VCaP (cell line): ENCODE measurements at regions not wholly inside any gene's neighbourhood (a gene's known extent, or its start where the extent isn't known, plus 50 kb on each side); places are given as distances from the start of the nearest gene placed in this dataset.

Source experiments
- H3K27ac ChIP-seq: fragments of 450-650 bp; 2 replicates; pipeline ENCODE4 v1.5.1; 2017
- TF ChIP-seq, protein P1 (sequence below): fragments of 450-650 bp; conservative IDR thresholded peaks from 2 replicates; pipeline ENCODE4 v1.5.1; 2017; ENCODE audit warnings: mild to moderate bottlenecking, moderate library complexity

DNA sequence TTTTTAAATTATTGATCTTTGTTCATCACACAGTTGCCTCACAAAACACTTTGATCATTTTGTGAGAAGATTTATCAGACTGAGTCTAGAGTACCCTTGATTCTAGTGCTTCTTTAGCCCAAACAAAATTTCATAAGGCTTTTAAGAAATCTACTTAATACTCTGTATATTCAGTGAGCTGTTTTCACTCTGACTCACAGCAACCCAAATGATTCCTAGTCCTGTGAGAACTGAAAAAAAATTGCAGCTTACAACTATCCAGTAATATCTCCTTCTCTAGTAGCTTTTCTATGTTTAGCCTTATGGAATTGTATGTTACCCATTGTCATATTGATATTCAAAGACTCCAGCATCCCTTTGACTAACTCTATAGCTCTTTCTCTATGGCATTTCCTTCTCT, 915.6 kb downstream of the AMY1C start:
- TF ChIP-seq, protein P1, sequence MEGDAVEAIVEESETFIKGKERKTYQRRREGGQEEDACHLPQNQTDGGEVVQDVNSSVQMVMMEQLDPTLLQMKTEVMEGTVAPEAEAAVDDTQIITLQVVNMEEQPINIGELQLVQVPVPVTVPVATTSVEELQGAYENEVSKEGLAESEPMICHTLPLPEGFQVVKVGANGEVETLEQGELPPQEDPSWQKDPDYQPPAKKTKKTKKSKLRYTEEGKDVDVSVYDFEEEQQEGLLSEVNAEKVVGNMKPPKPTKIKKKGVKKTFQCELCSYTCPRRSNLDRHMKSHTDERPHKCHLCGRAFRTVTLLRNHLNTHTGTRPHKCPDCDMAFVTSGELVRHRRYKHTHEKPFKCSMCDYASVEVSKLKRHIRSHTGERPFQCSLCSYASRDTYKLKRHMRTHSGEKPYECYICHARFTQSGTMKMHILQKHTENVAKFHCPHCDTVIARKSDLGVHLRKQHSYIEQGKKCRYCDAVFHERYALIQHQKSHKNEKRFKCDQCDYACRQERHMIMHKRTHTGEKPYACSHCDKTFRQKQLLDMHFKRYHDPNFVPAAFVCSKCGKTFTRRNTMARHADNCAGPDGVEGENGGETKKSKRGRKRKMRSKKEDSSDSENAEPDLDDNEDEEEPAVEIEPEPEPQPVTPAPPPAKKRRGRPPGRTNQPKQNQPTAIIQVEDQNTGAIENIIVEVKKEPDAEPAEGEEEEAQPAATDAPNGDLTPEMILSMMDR: no peak
- H3K27ac ChIP-seq: no peak overlapping the region

DNA sequence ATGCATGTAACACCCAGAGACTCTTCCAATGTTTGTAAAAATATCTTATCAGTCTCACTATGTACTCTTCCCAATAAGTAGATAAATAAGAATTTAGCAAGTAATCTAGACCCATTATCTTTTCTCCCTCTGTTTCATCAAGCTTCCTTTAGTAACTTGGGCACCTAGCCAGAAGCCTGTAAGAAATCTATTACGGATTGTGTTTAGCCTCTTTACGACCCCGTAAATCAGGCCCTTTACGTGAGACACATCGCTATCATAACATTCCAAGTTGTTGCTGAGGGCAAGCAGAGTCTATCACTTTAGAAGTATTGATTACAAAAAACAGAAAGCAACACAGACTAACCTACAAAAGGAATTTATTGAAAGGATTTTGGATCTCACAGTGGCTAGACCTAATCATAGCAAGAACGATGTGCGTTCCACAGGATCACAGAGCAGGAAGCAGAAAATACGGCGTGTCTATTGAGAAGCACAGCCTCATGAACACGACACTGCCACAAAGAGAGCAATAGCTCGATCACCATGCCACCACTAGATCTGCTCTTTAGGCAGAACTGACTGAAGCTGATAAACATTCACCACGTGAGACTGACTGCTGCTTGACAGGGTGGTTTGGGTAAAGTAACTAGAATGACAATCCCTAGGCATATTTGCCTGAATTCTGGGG, 922.1 kb downstream of the AMY1C start:
- H3K27ac ChIP-seq: no peak overlapping the region
- TF ChIP-seq, protein P1: no peak

GRCh38 chr1:104699433-104699832, 949.7 kb downstream of the AMY1C start:
- TF ChIP-seq, protein P1: no peak
- no peak overlapping the region for H3K27ac ChIP-seq

DNA sequence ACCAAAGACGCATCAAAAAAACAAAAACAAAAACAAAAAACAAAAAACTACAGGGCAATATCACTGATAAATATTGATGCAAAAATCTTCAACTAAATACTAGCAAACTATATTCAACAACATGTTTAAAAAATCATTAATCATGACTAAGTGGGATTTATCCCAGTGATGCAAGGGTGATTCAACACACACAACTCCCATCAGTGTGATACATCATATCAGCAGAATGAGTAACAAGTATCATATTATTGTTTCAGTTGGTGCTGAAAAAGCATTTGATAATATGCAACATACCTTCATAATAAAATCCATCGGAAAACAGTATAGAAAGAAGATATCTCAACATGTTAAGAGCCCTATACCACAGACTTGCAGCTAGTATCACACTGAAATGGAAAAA, 953.0 kb downstream of the AMY1C start:
- no peak overlapping the region for H3K27ac ChIP-seq
- TF ChIP-seq, protein P1: no peak

DNA sequence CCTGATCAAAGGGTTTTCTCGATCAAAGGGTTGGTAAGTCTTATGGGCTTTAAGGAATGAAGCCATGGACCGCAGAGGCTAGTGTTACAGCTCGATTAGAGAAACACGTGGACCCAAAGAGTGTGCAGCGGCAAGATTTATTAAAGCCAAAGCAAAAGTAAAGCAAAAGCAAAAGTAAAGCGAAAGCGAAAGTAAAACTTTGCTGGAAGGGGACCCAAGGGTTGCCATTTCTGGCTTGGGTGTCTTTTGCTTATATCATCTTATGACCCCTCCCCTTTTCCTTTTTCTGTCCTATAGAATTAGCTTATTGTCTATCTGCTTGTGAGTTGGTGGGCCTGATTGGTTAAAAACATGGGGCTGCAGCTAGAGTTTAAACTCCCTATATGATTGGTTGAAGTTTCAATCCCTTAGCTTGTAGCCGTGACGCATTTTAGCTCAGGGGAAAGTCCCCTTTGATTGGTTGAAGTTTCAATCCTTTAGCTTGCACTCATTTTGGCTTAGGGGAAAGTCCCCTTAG, 957.0 kb downstream of the AMY1C start:
- TF ChIP-seq, protein P1: no peak
- H3K27ac ChIP-seq: no peak overlapping the region

- no peak overlapping the region for H3K27ac ChIP-seq
- TF ChIP-seq, protein P1: no peak
Observed at GRCh38 chr1:104718752-104719151, 969.1 kb downstream of the AMY1C start.

GRCh38 chr1:104720741-104721140, 971.0 kb downstream of the AMY1C start:
- TF ChIP-seq, protein P1: no peak
- no peak overlapping the region for H3K27ac ChIP-seq
